ENCODE measurements at regions not wholly inside any gene's neighbourhood (a gene's known extent, or its start where the extent isn't known, plus 50 kb on each side); places are given as distances from the start of the nearest gene placed in this dataset.

GRCh38 chr1:238364214-238364892, 473.6 kb upstream of the ZP4 start:
- no peak for TF ChIP-seq CTCF (IDR thresholded peaks at IDR 0.05; ENCODE audit: insufficient read depth, low read depth, low read length)
- H3K4me3 ChIP-seq (ENCODE audit: low read depth, low read length): no peak overlapping the region
- no peak for DNase-seq (ENCODE audit: low read depth)

DNA sequence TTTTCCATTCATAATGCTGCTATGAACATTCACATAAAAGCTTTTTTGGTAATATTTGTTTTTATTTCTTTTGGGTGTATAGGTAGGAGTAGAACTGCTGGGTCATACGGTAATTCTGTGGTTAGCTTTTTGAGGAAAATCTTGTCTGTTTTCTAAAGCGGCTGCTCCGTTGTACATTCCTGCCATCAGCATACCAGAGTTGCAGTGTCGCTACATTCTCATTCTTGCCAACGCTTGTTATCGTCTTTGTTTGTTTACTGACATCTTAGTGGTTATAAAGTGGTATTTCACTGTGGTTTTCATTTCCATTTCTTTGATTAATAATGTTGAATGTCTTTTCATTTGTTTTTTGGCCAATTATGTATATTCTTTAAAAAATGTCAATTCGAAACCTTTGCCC, 469.8 kb upstream of the ZP4 start:
- H3K4me3 ChIP-seq (ENCODE audit: low read depth, low read length): no peak overlapping the region
- DNase-seq (ENCODE audit: low read depth): no peak
- TF ChIP-seq CTCF (IDR thresholded peaks at IDR 0.05; ENCODE audit: insufficient read depth, low read depth, low read length): no peak

GRCh38 chr1:238350471-238350870, 459.7 kb upstream of the ZP4 start:
- H3K4me3 ChIP-seq (ENCODE audit: low read depth, low read length): no peak overlapping the region
- TF ChIP-seq CTCF (IDR thresholded peaks at IDR 0.05; ENCODE audit: insufficient read depth, low read depth, low read length): no peak
- DNase-seq (ENCODE audit: low read depth): no peak

- no peak overlapping the region for H3K4me3 ChIP-seq (ENCODE audit: low read depth, low read length)
- TF ChIP-seq CTCF (IDR thresholded peaks at IDR 0.05; ENCODE audit: insufficient read depth, low read depth, low read length): no peak
- DNase-seq (ENCODE audit: low read depth): no peak
Observed at GRCh38 chr1:238346340-238346739, 455.6 kb upstream of the ZP4 start.

GRCh38 chr1:238345837-238346236, 455.1 kb upstream of the ZP4 start:
- TF ChIP-seq CTCF (IDR thresholded peaks at IDR 0.05; ENCODE audit: insufficient read depth, low read depth, low read length): no peak
- H3K4me3 ChIP-seq (ENCODE audit: low read depth, low read length): no peak overlapping the region
- no peak for DNase-seq (ENCODE audit: low read depth)

DNA sequence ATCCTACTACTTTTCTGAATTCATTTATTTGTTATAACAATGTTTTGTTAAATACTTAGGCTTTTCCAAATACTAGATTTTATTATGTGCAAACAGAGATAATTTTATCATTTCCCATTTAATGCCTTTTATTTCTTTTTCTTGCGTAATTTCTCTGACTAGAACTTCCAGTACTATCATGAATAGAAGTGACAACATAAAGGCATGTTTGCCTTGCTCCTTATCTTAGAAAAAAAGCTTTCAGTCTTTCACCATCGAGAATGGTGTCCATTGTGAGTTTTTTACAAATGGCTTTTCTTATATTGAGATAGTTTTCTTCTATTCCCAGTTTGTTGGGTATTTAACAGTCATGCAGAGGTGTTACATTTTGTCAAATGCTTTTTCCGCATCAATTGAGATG, 453.1 kb upstream of the ZP4 start:
- no peak for DNase-seq (ENCODE audit: low read depth)
- H3K4me3 ChIP-seq (ENCODE audit: low read depth, low read length): no peak overlapping the region
- TF ChIP-seq CTCF (IDR thresholded peaks at IDR 0.05; ENCODE audit: insufficient read depth, low read depth, low read length): no peak

- no peak for TF ChIP-seq CTCF (IDR thresholded peaks at IDR 0.05; ENCODE audit: insufficient read depth, low read depth, low read length)
- DNase-seq (ENCODE audit: low read depth): no peak
- no peak overlapping the region for H3K4me3 ChIP-seq (ENCODE audit: low read depth, low read length)
Observed at GRCh38 chr1:238341395-238341794, 450.7 kb upstream of the ZP4 start.
